ENCODE measurements at regions not wholly inside any gene's neighbourhood (a gene's known extent, or its start where the extent isn't known, plus 50 kb on each side); places are given as distances from the start of the nearest gene placed in this dataset.

DNA sequence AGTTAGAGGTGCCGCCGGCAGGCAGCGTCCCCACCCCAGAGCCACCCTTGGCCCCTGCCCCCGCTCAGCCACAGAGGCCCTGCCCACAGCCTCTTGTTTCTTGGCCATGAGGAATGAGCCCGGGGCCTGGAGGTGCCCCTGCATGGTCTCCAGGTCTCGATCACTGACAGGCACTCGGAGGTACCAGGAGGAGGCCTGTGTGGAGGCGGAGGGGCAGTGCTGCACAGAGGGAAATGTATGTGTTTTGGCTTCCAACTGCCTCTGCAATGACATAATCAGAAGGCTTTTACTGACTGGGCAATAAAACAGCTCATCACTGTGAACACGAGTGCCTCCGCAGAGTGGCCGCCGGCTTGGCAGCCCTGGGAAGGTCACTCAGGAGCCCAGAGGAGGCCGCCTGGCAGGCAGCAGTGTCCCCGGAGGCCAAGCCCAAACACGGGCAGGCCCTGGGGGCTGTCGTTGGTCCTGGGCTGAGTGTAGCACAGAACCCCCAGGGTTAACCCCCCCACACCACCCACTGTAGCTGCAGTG lies 61.1 kb upstream of the GATA5 start:
- Histone ChIP-seq H3K27me3 (no peaks in the 10 kb centered on the region), H3K4me1 (no peaks in the 10 kb centered on the region), H3K36me3 (no peaks in the 10 kb centered on the region), H3K9me3 (no peaks in the 10 kb centered on the region), H3K4me3 (ENCODE audit: low read depth, low read length) (no peak overlapping the region)
- TF ChIP-seq, protein P1, sequence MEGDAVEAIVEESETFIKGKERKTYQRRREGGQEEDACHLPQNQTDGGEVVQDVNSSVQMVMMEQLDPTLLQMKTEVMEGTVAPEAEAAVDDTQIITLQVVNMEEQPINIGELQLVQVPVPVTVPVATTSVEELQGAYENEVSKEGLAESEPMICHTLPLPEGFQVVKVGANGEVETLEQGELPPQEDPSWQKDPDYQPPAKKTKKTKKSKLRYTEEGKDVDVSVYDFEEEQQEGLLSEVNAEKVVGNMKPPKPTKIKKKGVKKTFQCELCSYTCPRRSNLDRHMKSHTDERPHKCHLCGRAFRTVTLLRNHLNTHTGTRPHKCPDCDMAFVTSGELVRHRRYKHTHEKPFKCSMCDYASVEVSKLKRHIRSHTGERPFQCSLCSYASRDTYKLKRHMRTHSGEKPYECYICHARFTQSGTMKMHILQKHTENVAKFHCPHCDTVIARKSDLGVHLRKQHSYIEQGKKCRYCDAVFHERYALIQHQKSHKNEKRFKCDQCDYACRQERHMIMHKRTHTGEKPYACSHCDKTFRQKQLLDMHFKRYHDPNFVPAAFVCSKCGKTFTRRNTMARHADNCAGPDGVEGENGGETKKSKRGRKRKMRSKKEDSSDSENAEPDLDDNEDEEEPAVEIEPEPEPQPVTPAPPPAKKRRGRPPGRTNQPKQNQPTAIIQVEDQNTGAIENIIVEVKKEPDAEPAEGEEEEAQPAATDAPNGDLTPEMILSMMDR (IDR thresholded peaks at IDR 0.05; ENCODE audit: low read depth, low read length) = no peak
- DNase-seq = no peak

DNA sequence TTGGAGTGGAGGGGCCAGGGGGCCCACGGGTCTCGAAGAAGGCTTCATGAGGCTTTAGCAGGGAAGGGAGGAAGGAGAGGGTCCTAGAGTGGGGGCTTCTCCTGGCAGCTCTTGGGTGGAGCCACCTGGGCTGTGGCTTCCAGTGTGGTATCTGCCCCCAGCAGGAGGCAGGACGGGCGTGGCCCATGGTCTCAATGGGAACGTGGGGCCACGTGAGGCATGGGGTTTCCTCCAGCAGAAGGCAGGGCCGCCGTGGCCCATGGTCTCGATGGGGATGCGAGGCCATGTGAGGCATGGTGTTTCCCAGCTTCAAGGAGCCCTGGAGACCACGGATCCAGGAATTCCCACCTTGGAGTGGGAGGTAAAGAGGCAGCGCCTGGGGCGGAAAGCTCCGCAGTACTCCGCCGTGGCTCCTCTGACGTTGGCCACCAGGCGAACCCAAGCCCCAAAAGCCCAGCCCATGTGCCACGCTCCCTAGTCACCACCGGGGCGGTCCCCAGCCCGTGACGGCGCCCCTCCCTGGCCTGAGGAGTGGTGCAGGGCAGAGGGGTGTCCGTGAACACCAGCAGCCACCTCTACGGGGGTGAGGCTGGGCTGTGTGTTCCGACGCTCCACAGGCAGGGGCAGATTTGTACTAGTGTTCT lies 62.0 kb upstream of the GATA5 start:
- Histone ChIP-seq H3K4me1 (no peaks in the 10 kb centered on the region), H3K4me3 (ENCODE audit: low read depth, low read length) (no peak overlapping the region), H3K9me3 (no peaks in the 10 kb centered on the region), H3K36me3 (no peaks in the 10 kb centered on the region), H3K27me3 (no peaks in the 10 kb centered on the region)
- DNase-seq = no peak
- TF ChIP-seq, protein P1 (IDR thresholded peaks at IDR 0.05; ENCODE audit: low read depth, low read length) = no peak

DNA sequence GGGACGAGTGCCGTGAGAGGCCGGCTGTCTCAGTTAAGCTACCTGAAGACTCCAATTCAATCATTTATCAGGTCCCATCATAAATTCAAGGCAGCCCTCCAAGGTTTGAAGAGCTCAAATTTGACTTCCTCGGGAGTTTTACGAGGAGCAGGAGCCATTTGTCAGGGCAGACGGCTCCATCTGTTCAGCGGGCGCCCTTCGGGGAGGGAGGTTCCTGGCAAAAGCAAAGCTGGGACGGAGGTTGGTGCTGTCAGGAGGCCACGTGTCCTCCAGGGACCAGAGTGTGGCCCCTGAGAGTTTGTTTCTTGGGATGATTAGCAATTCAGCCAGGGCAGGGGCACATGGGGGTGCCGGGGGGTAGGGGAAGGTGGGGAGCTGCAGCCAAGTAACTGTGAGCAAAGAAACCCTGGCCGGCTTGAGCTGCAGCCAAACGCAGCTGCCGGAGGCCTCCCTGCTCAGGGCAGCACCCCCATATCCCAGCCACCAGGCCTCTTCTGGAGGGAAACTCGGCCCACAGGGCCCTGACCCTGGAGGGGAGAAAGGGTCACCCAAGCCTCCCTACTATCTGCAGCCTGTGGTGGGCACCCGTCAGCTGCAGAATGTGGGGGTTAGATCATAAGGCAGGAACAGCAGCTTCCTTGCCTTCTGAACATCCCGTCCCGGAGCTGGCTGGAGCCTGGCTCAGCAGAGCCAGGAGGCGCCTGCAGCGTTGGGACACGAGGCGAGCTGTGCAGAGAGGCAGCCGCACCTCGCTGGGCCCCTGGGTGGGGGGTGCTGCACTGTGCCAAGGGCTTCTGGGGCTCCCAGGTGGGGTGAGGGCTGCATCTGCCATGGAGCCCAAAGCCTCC lies 63.6 kb upstream of the GATA5 start:
- Histone ChIP-seq H3K4me1 (no peaks in the 10 kb centered on the region), H3K9me3 (no peaks in the 10 kb centered on the region), H3K4me3 (ENCODE audit: low read depth, low read length) (no peak overlapping the region), H3K27me3 (no peaks in the 10 kb centered on the region), H3K36me3 (no peaks in the 10 kb centered on the region)
- no peak for DNase-seq
- TF ChIP-seq, protein P1 (IDR thresholded peaks at IDR 0.05; ENCODE audit: low read depth, low read length) = no peak

DNA sequence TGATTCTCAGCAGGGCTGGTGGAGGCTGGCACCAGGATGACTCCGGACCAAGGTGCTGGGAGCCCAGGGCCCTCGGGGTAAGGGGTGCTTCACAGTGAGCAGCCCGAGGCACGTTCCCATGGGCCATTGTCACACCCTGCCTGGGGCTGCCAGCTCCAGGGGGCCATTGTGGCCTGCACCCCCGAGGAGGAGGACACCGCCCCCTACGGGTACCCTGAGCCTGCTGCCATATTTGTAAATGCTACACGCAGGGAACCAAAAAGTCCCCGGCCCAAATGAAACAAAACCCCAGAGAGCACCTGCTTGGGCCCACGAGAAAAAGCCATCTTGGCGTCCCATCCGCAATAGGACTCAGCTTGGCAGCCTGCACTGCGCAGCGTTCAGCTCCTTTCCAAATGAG lies 64.7 kb upstream of the GATA5 start:
- no peak for DNase-seq

DNA sequence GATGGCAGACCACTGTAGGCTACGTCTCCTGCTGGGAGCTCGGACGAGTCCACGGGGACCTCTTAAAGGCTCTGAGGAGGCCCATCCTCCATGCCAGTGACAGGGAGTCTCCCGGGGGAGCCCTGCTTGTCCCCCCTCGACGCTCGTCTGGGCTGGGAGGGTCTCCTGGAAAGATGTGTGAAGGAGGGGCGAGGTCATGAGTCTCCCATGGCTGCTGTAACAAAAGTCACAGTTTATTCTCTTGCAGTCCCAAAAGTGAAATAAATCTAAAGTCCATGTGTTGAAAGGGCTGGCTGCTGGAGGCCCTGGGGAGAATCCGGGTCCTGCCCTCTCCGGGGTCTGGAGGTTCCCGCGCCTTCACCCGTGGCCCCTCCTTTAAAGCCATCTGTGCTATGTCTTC lies 67.1 kb upstream of the GATA5 start:
- H3K36me3 ChIP-seq = no peaks in the 10 kb centered on the region
- DNase-seq = no peak
- TF ChIP-seq, protein P1 (IDR thresholded peaks at IDR 0.05; ENCODE audit: low read depth, low read length) = no peak
- no peaks in the 10 kb centered on the region for H3K4me1 ChIP-seq
- no peaks in the 10 kb centered on the region for H3K9me3 ChIP-seq
- no peaks in the 10 kb centered on the region for H3K27me3 ChIP-seq
- no peak overlapping the region for H3K4me3 ChIP-seq (ENCODE audit: low read depth, low read length)

More for the DNA sequence above, 64.7 kb upstream of the GATA5 start:
- Histone ChIP-seq H3K36me3 (no peaks in the 10 kb centered on the region), H3K4me1 (no peaks in the 10 kb centered on the region), H3K9me3 (no peaks in the 10 kb centered on the region), H3K27me3 (no peaks in the 10 kb centered on the region), H3K4me3 (ENCODE audit: low read depth, low read length) (no peak overlapping the region)
- TF ChIP-seq, protein P1 (IDR thresholded peaks at IDR 0.05; ENCODE audit: low read depth, low read length) = no peak

Data from BE2C (cell line).